Calu3 (cell line): ENCODE measurements at regions not wholly inside any gene's neighbourhood (a gene's known extent, or its start where the extent isn't known, plus 50 kb on each side); places are given as distances from the start of the nearest gene placed in this dataset.

Source experiments
- BruUV-seq: library from RNA; stranded (reverse); fragments of 400-500 nt; replicated peaks from 2 replicates; lab custom pipeline; 2021; lab: Mats Ljungman, UMichigan
- CTCF ChIA-PET: fragments of 300-600 bp; sonication (Branson Sonifier 250); formaldehyde crosslinking; loops from one replicate; lab custom pipeline; 2022; ENCODE audit warnings: antibody characterized with exemption; lab: Charles Lee
- DNase-seq: peaks from one replicate; pipeline ENCODE4 v3.0.0; 2022
- H3K27ac Mint-ChIP-seq: one replicate; pipeline ENCODE4 v1.8.0; 2022; ENCODE audit warnings: mixed read lengths; ENCODE audit not compliant: unreplicated experiment
- H3K27me3 Mint-ChIP-seq: one replicate; pipeline ENCODE4 v1.8.0; 2022; ENCODE audit warnings: mixed read lengths; ENCODE audit not compliant: unreplicated experiment
- H3K36me3 Mint-ChIP-seq: one replicate; pipeline ENCODE4 v1.8.0; 2022; ENCODE audit warnings: mild to moderate bottlenecking, moderate library complexity, mixed read lengths; ENCODE audit not compliant: insufficient read depth, unreplicated experiment
- H3K4me1 Mint-ChIP-seq: one replicate; pipeline ENCODE4 v1.8.0; 2022; ENCODE audit warnings: mild to moderate bottlenecking, low read depth, mixed read lengths; ENCODE audit not compliant: unreplicated experiment
- H3K4me3 Mint-ChIP-seq: one replicate; pipeline ENCODE4 v1.8.0; 2022; ENCODE audit warnings: mild to moderate bottlenecking, low read depth, moderate library complexity, mixed read lengths; ENCODE audit not compliant: unreplicated experiment
- H3K9me3 Mint-ChIP-seq: one replicate; pipeline ENCODE4 v1.8.0; 2022; ENCODE audit warnings: low read depth, mixed read lengths; ENCODE audit not compliant: unreplicated experiment
- CTCF ChIP-seq: fragments of 200-600 bp; IDR thresholded peaks from one replicate; pipeline ENCODE4 v1.8.0; 2022; ENCODE audit warnings: antibody characterized with exemption; ENCODE audit not compliant: unreplicated experiment
- intact Hi-C: fragments of 100-400 bp; cut with micrococcal nuclease; formaldehyde crosslinking; loops from one replicate; pipeline ENCODE4 v1.10.0; 2022; ENCODE audit not compliant: unreplicated experiment

- Mint-ChIP-seq H3K27ac (no peak overlapping the region), H3K4me1 (no peaks in the 10 kb centered on the region), H3K27me3 (peaks cover 31% of the 10 kb centered on the region), H3K36me3 (no peaks in the 10 kb centered on the region), H3K9me3 (no peaks in the 10 kb centered on the region), H3K4me3 (no peak overlapping the region)
- DNase-seq: no peak
- CTCF ChIA-PET: no interaction called here
- intact Hi-C loops: no loop called here
- TF ChIP-seq CTCF: no peak
- no TSS peak for BruUV-seq
Observed at GRCh38 chr18:38654946-38655345, 1089.3 kb upstream of the CELF4 start.

- no peak for DNase-seq
- Mint-ChIP-seq H3K36me3 (no peaks in the 10 kb centered on the region), H3K4me1 (no peaks in the 10 kb centered on the region), H3K27ac (no peak overlapping the region), H3K27me3 (peaks cover 35% of the 10 kb centered on the region), H3K4me3 (no peak overlapping the region), H3K9me3 (no peaks in the 10 kb centered on the region)
- TF ChIP-seq CTCF: no peak
- no TSS peak for BruUV-seq
- CTCF ChIA-PET: no interaction called here
- intact Hi-C loops: no loop called here
Observed at GRCh38 chr18:38651736-38652135, 1086.1 kb upstream of the CELF4 start.

GRCh38 chr18:38648179-38648578, 1082.6 kb upstream of the CELF4 start:
- no peak overlapping the region for H3K4me3 Mint-ChIP-seq
- no peak for TF ChIP-seq CTCF
- peaks cover 11% of the 10 kb centered on the region for H3K27me3 Mint-ChIP-seq
- no peaks in the 10 kb centered on the region for H3K4me1 Mint-ChIP-seq
- DNase-seq: no peak
- no TSS peak for BruUV-seq
- H3K27ac Mint-ChIP-seq: no peak overlapping the region
- intact Hi-C loops: no loop called here
- no peaks in the 10 kb centered on the region for H3K36me3 Mint-ChIP-seq
- CTCF ChIA-PET: no interaction called here
- H3K9me3 Mint-ChIP-seq: no peaks in the 10 kb centered on the region

- no peaks in the 10 kb centered on the region for H3K9me3 Mint-ChIP-seq
- intact Hi-C loops: no loop called here
- H3K36me3 Mint-ChIP-seq: no peaks in the 10 kb centered on the region
- no peak overlapping the region for H3K4me3 Mint-ChIP-seq
- DNase-seq: no peak
- no TSS peak for BruUV-seq
- CTCF ChIA-PET: no interaction called here
- no peaks in the 10 kb centered on the region for H3K4me1 Mint-ChIP-seq
- no peak for TF ChIP-seq CTCF
- no peak overlapping the region for H3K27ac Mint-ChIP-seq
- H3K27me3 Mint-ChIP-seq: peaks cover 11% of the 10 kb centered on the region
Observed at GRCh38 chr18:38646296-38646695, 1080.7 kb upstream of the CELF4 start.
